Liver (tissue), 8 donors: ENCODE measurements at regions not wholly inside any gene's neighbourhood (a gene's known extent, or its start where the extent isn't known, plus 50 kb on each side); places are given as distances from the start of the nearest gene placed in this dataset.

Source experiments
- DNase-seq: peaks from one replicate; pipeline ENCODE4 v3.0.0-alpha.2; 2017; ENCODE audit warnings: low spot score
- H3K27ac ChIP-seq, 2 donors: one replicate each; pipeline ENCODE4 v1.7.0; 2013; ENCODE audit warnings: inconsistent platforms in 2 of 2, low read length in 2 of 2, control low read depth in 1 of 2, low read depth in 1 of 2, mild to moderate bottlenecking in 1 of 2
- H3K27me3 ChIP-seq, 4 donors: one replicate each; pipeline versions ENCODE4 v1.6.1 to v1.7.0; 2013; ENCODE audit warnings: low read length in 3 of 4, inconsistent platforms in 1 of 4, mild to moderate bottlenecking in 1 of 4, moderate library complexity in 1 of 4; ENCODE audit not compliant: control insufficient read depth in 4 of 4, insufficient read depth in 4 of 4
- H3K36me3 ChIP-seq, 4 donors: one replicate each; pipeline versions ENCODE4 v1.6.1 to v1.7.0; 2013; ENCODE audit warnings: low read length in 3 of 4, mild to moderate bottlenecking in 3 of 4, low read depth in 1 of 4, moderate library complexity in 1 of 4; ENCODE audit not compliant: control insufficient read depth in 4 of 4, insufficient read depth in 3 of 4
- H3K4me1 ChIP-seq, 4 donors: one replicate each; pipeline versions ENCODE4 v1.6.1 to v1.7.0; 2013; ENCODE audit warnings: low read length in 3 of 4, mild to moderate bottlenecking in 3 of 4, moderate library complexity in 1 of 4; ENCODE audit not compliant: control insufficient read depth in 4 of 4, insufficient read depth in 4 of 4
- H3K4me3 ChIP-seq, 3 donors: one replicate each; pipeline versions ENCODE4 v1.6.1 to v1.7.0; 2013; ENCODE audit warnings: low read length in 3 of 3, control low read depth in 1 of 3, low read depth in 1 of 3, mild to moderate bottlenecking in 1 of 3
- H3K9ac ChIP-seq, 2 donors: one replicate each; pipeline ENCODE4 v1.7.0; 2013; ENCODE audit warnings: low read length in 2 of 2, mild to moderate bottlenecking in 2 of 2, moderate library complexity in 2 of 2, control low read depth in 1 of 2, low read depth in 1 of 2
- H3K9me3 ChIP-seq, 4 donors: one replicate each; pipeline versions ENCODE4 v1.6.1 to v1.7.0; 2013; ENCODE audit warnings: low read length in 3 of 4; ENCODE audit not compliant: control insufficient read depth in 4 of 4
- ATF3 ChIP-seq: IDR thresholded peaks from 2 replicates; pipeline ENCODE4 v1.6.1; 2016; ENCODE audit warnings: antibody characterized with exemption
- CTCF ChIP-seq: fragments of 150-350 bp; IDR thresholded peaks from 2 replicates; pipeline ENCODE4 v1.5.1; 2017; ENCODE audit warnings: improper control_type of control experiment, low read depth, low read length; ENCODE audit not compliant: missing input control
- EGR1 ChIP-seq, 2 donors: IDR thresholded peaks; 2 replicates each; pipeline ENCODE4 v1.6.1; 2016 to 2018; ENCODE audit warnings: antibody characterized with exemption in 2 of 2, low read depth in 2 of 2
- FOXA1 ChIP-seq: IDR thresholded peaks from 2 replicates; pipeline ENCODE4 v1.6.1; 2016; ENCODE audit warnings: antibody characterized with exemption
- FOXA2 ChIP-seq: IDR thresholded peaks from 2 replicates; pipeline ENCODE4 v1.6.1; 2016; ENCODE audit warnings: antibody characterized with exemption
- GABPA ChIP-seq, 2 donors: IDR thresholded peaks in 1 of 2; conservative IDR thresholded peaks in 1 of 2; 2 replicates each; pipeline ENCODE4 v1.6.1; 2016; ENCODE audit warnings: antibody characterized with exemption in 2 of 2, mild to moderate bottlenecking in 1 of 2, moderate library complexity in 1 of 2
- HNF4A ChIP-seq, 2 donors: conservative IDR thresholded peaks; 2 replicates each; pipeline ENCODE4 v1.6.1; 2016; ENCODE audit warnings: antibody characterized with exemption in 2 of 2, mild to moderate bottlenecking in 2 of 2
- HNF4G ChIP-seq: IDR thresholded peaks from 2 replicates; pipeline ENCODE4 v1.6.1; 2016; ENCODE audit warnings: antibody characterized with exemption
- JUND ChIP-seq, 2 donors: IDR thresholded peaks; 2 replicates each; pipeline ENCODE4 v1.6.1; 2016; ENCODE audit warnings: antibody characterized with exemption in 2 of 2
- MAX ChIP-seq: IDR thresholded peaks from 2 replicates; pipeline ENCODE4 v1.6.1; 2016; ENCODE audit warnings: antibody characterized with exemption
- NR2F2 ChIP-seq: IDR thresholded peaks from 2 replicates; pipeline ENCODE4 v1.6.1; 2016; ENCODE audit warnings: antibody characterized with exemption
- RAD21 ChIP-seq, 2 donors: IDR thresholded peaks; 2 replicates each; pipeline ENCODE4 v1.6.1; 2016; ENCODE audit warnings: antibody characterized with exemption in 2 of 2, mild to moderate bottlenecking in 2 of 2
- REST ChIP-seq: IDR thresholded peaks from 2 replicates; pipeline ENCODE4 v1.6.1; 2016; ENCODE audit warnings: antibody characterized with exemption, mild to moderate bottlenecking
- RXRA ChIP-seq, 2 donors: IDR thresholded peaks; 2 replicates each; pipeline ENCODE4 v1.6.1; 2017 to 2018; ENCODE audit warnings: antibody characterized with exemption in 2 of 2, mild to moderate bottlenecking in 1 of 2
- SP1 ChIP-seq: IDR thresholded peaks from 2 replicates; pipeline ENCODE4 v1.6.1; 2018; ENCODE audit warnings: antibody characterized with exemption, mild to moderate bottlenecking
- TAF1 ChIP-seq: conservative IDR thresholded peaks from 2 replicates; pipeline ENCODE4 v1.6.1; 2016; ENCODE audit warnings: antibody characterized with exemption, mild to moderate bottlenecking
- YY1 ChIP-seq: IDR thresholded peaks from 2 replicates; pipeline ENCODE4 v1.6.1; 2016; ENCODE audit warnings: antibody characterized with exemption, mild to moderate bottlenecking
- ZBTB33 ChIP-seq: IDR thresholded peaks from 2 replicates; pipeline ENCODE4 v1.6.1; 2016; ENCODE audit warnings: antibody characterized with exemption
- WGBS: extraction: QIAGEN DNeasy Blood & Tissue Kit; methylation state at CpG from one replicate; pipeline ENCODE4 v1.1.7; 2013; 5-methylcytosine and 5-hydroxymethylcytosine counted together
- donor health status: healthy.
- donor health status: healthy.
- donor health status: healthy.
- donor health status: healthy.
- donor health status: healthy.

GRCh38 chr2:133862400-133862977, 294.2 kb upstream of the NCKAP5 start:
- no peak for DNase-seq
- Histone ChIP-seq H3K4me3 (no peak overlapping the region), H3K36me3 (no peaks in the 10 kb centered on the region), H3K27me3 (peaks cover 0 to 4% (median 0%) of the 10 kb centered on the region in 4 donors), H3K9me3 (no peaks in the 10 kb centered on the region), H3K9ac (no peak overlapping the region), H3K27ac (no peak overlapping the region), H3K4me1 (no peaks in the 10 kb centered on the region)
- TF ChIP-seq ATF3 (no peak), NR2F2 (no peak), HNF4A (conservative IDR thresholded peaks at IDR 0.05) (no peak), JUND (IDR thresholded peaks at IDR 0.05) (no peak), RXRA (IDR thresholded peaks at IDR 0.05) (no peak), GABPA (IDR thresholded peaks at IDR 0.05 in 1 of 2, conservative IDR thresholded peaks at IDR 0.05 in 1 of 2) (no peak), REST (no peak), TAF1 (no peak), CTCF (no peak), SP1 (no peak), ZBTB33 (no peak), FOXA1 (no peak), EGR1 (IDR thresholded peaks at IDR 0.05; ENCODE audit: low read depth in 2 of 2) (no peak), FOXA2 (no peak), MAX (no peak), HNF4G (no peak), YY1 (no peak), RAD21 (IDR thresholded peaks at IDR 0.05) (no peak)
- WGBS = 61% methylated on average over 4 of the region's 4 CpGs
